ENCODE measurements at regions not wholly inside any gene's neighbourhood (a gene's known extent, or its start where the extent isn't known, plus 50 kb on each side); places are given as distances from the start of the nearest gene placed in this dataset.

GRCh38 chr5:56565283-56565615 is 250.1 kb upstream of the MAP3K1 start:
- Mint-ChIP-seq H3K27ac (ENCODE audit: unreplicated experiment) (no peak overlapping the region), H3K36me3 (ENCODE audit: unreplicated experiment) (no peaks in the 10 kb centered on the region), H3K4me1 (ENCODE audit: low read depth, unreplicated experiment) (peaks cover 6% of the 10 kb centered on the region), H3K27me3 (ENCODE audit: unreplicated experiment) (peaks cover 1% of the 10 kb centered on the region), H3K9me3 (ENCODE audit: unreplicated experiment) (no peaks in the 10 kb centered on the region), H3K4me3 (ENCODE audit: unreplicated experiment) (no peak overlapping the region)
- TF ChIP-seq CTCF (IDR thresholded peaks at IDR 0.05; ENCODE audit: partially characterized antibody, unreplicated experiment): no peak
- no peak for DNase-seq

GRCh38 chr5:56564541-56565282 is 250.6 kb upstream of the MAP3K1 start:
- Mint-ChIP-seq H3K4me1 (ENCODE audit: low read depth, unreplicated experiment) (peaks cover 6% of the 10 kb centered on the region), H3K27me3 (ENCODE audit: unreplicated experiment) (peaks cover 1% of the 10 kb centered on the region), H3K36me3 (ENCODE audit: unreplicated experiment) (no peaks in the 10 kb centered on the region), H3K4me3 (ENCODE audit: unreplicated experiment) (no peak overlapping the region), H3K9me3 (ENCODE audit: unreplicated experiment) (no peaks in the 10 kb centered on the region), H3K27ac (ENCODE audit: unreplicated experiment) (no peak overlapping the region)
- TF ChIP-seq CTCF (IDR thresholded peaks at IDR 0.05; ENCODE audit: partially characterized antibody, unreplicated experiment): no peak
- no peak for DNase-seq

- Mint-ChIP-seq H3K36me3 (ENCODE audit: unreplicated experiment) (no peaks in the 10 kb centered on the region), H3K27me3 (ENCODE audit: unreplicated experiment) (peaks cover 1% of the 10 kb centered on the region), H3K4me3 (ENCODE audit: unreplicated experiment) (no peak overlapping the region), H3K9me3 (ENCODE audit: unreplicated experiment) (no peaks in the 10 kb centered on the region), H3K4me1 (ENCODE audit: low read depth, unreplicated experiment) (peaks cover 6% of the 10 kb centered on the region), H3K27ac (ENCODE audit: unreplicated experiment) (no peak overlapping the region)
- TF ChIP-seq CTCF (IDR thresholded peaks at IDR 0.05; ENCODE audit: partially characterized antibody, unreplicated experiment): no peak
- DNase-seq: no peak
Observed at GRCh38 chr5:56561455-56561854, 253.9 kb upstream of the MAP3K1 start.

GRCh38 chr5:56558131-56558745 is 257.1 kb upstream of the MAP3K1 start:
- no peaks in the 10 kb centered on the region for H3K27me3 Mint-ChIP-seq (ENCODE audit: unreplicated experiment)
- H3K36me3 Mint-ChIP-seq (ENCODE audit: unreplicated experiment): no peaks in the 10 kb centered on the region
- TF ChIP-seq CTCF (IDR thresholded peaks at IDR 0.05; ENCODE audit: partially characterized antibody, unreplicated experiment): no peak
- H3K4me1 Mint-ChIP-seq (ENCODE audit: low read depth, unreplicated experiment): no peaks in the 10 kb centered on the region
- no peak for DNase-seq
- no peak overlapping the region for H3K4me3 Mint-ChIP-seq (ENCODE audit: unreplicated experiment)
- no peak overlapping the region for H3K27ac Mint-ChIP-seq (ENCODE audit: unreplicated experiment)
- H3K9me3 Mint-ChIP-seq (ENCODE audit: unreplicated experiment): no peaks in the 10 kb centered on the region

GRCh38 chr5:56557198-56557597 is 258.2 kb upstream of the MAP3K1 start:
- no peak for DNase-seq
- Mint-ChIP-seq H3K9me3 (ENCODE audit: unreplicated experiment) (no peaks in the 10 kb centered on the region), H3K4me1 (ENCODE audit: low read depth, unreplicated experiment) (no peaks in the 10 kb centered on the region), H3K36me3 (ENCODE audit: unreplicated experiment) (no peaks in the 10 kb centered on the region), H3K27ac (ENCODE audit: unreplicated experiment) (no peak overlapping the region), H3K27me3 (ENCODE audit: unreplicated experiment) (no peaks in the 10 kb centered on the region), H3K4me3 (ENCODE audit: unreplicated experiment) (no peak overlapping the region)
- TF ChIP-seq CTCF (IDR thresholded peaks at IDR 0.05; ENCODE audit: partially characterized antibody, unreplicated experiment): no peak

Data from glutamatergic neuron (in vitro differentiated cells).